ENCODE measurements at regions not wholly inside any gene's neighbourhood (a gene's known extent, or its start where the extent isn't known, plus 50 kb on each side); places are given as distances from the start of the nearest gene placed in this dataset.

- H3K4me3 ChIP-seq (replicated peaks in 1 of 3; ENCODE audit: low read depth in 2 of 3, low read length in 3 of 3), result no peak overlapping the region
- H3K79me2 ChIP-seq (ENCODE audit: insufficient read depth, low read length), result no peaks in the 10 kb centered on the region
- Mint-ChIP-seq H3K4me3 (no peak overlapping the region), H3K36me3 (no peaks in the 10 kb centered on the region), H3K4me1 (peaks cover 33% of the 10 kb centered on the region), H3K9me3 (peaks cover 0 to 4% (median 0%) of the 10 kb centered on the region in 7 donors), H3K27me3 (ENCODE audit: low read depth in 3 of 3) (peaks cover 0 to 8% (median 2%) of the 10 kb centered on the region in 3 donors), H3K27ac (no peak overlapping the region)
- no peaks in the 10 kb centered on the region for H3K9me3 ChIP-seq (replicated peaks in 1 of 2; ENCODE audit: control insufficient read depth in 1 of 2, insufficient read depth in 1 of 2, low read length in 2 of 2)
- no peak overlapping the region for H3K4me2 ChIP-seq (replicated peaks; ENCODE audit: extremely low read depth, low read length, poor library complexity, severe bottlenecking)
- H3K4me1 ChIP-seq (ENCODE audit: control insufficient read depth in 1 of 2, insufficient read depth in 2 of 2, low read length in 2 of 2), result peaks cover 25 to 32% of the 10 kb centered on the region in 2 donors
- H3K27ac ChIP-seq (ENCODE audit: low read depth in 1 of 2, low read length in 2 of 2), result no peak overlapping the region
- no peak overlapping the region for H3K9ac ChIP-seq (ENCODE audit: insufficient read depth, low read length, poor library complexity, severe bottlenecking)
- no peaks in the 10 kb centered on the region for H4K20me1 ChIP-seq (ENCODE audit: insufficient read depth, low read length)
- intact Hi-C loops (cut with micrococcal nuclease), result no loop called here
- H2AFZ ChIP-seq (ENCODE audit: insufficient read depth, low read depth, low read length, poor library complexity, severe bottlenecking), result no peak overlapping the region
- no peak for DNase-seq
- TF ChIP-seq, protein P1, sequence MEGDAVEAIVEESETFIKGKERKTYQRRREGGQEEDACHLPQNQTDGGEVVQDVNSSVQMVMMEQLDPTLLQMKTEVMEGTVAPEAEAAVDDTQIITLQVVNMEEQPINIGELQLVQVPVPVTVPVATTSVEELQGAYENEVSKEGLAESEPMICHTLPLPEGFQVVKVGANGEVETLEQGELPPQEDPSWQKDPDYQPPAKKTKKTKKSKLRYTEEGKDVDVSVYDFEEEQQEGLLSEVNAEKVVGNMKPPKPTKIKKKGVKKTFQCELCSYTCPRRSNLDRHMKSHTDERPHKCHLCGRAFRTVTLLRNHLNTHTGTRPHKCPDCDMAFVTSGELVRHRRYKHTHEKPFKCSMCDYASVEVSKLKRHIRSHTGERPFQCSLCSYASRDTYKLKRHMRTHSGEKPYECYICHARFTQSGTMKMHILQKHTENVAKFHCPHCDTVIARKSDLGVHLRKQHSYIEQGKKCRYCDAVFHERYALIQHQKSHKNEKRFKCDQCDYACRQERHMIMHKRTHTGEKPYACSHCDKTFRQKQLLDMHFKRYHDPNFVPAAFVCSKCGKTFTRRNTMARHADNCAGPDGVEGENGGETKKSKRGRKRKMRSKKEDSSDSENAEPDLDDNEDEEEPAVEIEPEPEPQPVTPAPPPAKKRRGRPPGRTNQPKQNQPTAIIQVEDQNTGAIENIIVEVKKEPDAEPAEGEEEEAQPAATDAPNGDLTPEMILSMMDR (IDR thresholded peaks at IDR 0.05), result no peak
- 91% methylated on average over 9 of the region's 14 CpGs for WGBS (ENCODE audit: insufficient coverage)
- no peaks in the 10 kb centered on the region for H3K27me3 ChIP-seq (ENCODE audit: control insufficient read depth in 2 of 2, insufficient read depth in 2 of 2, low read length in 2 of 2)
- no peaks in the 10 kb centered on the region for H3K36me3 ChIP-seq (replicated peaks in 1 of 2; ENCODE audit: control insufficient read depth in 1 of 2, insufficient read depth in 2 of 2, low read length in 2 of 2)
These were observed 176.5 kb upstream of the SPRED2 start for GRCh38 chr2:65608916-65609315.

- Histone ChIP-seq H3K4me1 (ENCODE audit: control insufficient read depth in 1 of 2, insufficient read depth in 2 of 2, low read length in 2 of 2) (peaks cover 25 to 32% of the 10 kb centered on the region in 2 donors), H3K27ac (ENCODE audit: low read depth in 1 of 2, low read length in 2 of 2) (no peak overlapping the region), H3K36me3 (replicated peaks in 1 of 2; ENCODE audit: control insufficient read depth in 1 of 2, insufficient read depth in 2 of 2, low read length in 2 of 2) (no peaks in the 10 kb centered on the region), H4K20me1 (ENCODE audit: insufficient read depth, low read length) (no peaks in the 10 kb centered on the region), H3K9me3 (replicated peaks in 1 of 2; ENCODE audit: control insufficient read depth in 1 of 2, insufficient read depth in 1 of 2, low read length in 2 of 2) (no peaks in the 10 kb centered on the region), H3K79me2 (ENCODE audit: insufficient read depth, low read length) (no peaks in the 10 kb centered on the region), H3K9ac (ENCODE audit: insufficient read depth, low read length, poor library complexity, severe bottlenecking) (no peak overlapping the region), H3K4me3 (replicated peaks in 1 of 3; ENCODE audit: low read depth in 2 of 3, low read length in 3 of 3) (no peak overlapping the region), H3K27me3 (ENCODE audit: control insufficient read depth in 2 of 2, insufficient read depth in 2 of 2, low read length in 2 of 2) (no peaks in the 10 kb centered on the region), H3K4me2 (replicated peaks; ENCODE audit: extremely low read depth, low read length, poor library complexity, severe bottlenecking) (no peak overlapping the region), H2AFZ (ENCODE audit: insufficient read depth, low read depth, low read length, poor library complexity, severe bottlenecking) (no peak overlapping the region)
- no peak overlapping the region for H3K4me3 Mint-ChIP-seq
- H3K36me3 Mint-ChIP-seq, result no peaks in the 10 kb centered on the region
- peaks cover 0 to 8% (median 2%) of the 10 kb centered on the region in 3 donors for H3K27me3 Mint-ChIP-seq (ENCODE audit: low read depth in 3 of 3)
- no peak for DNase-seq
- peaks cover 0 to 4% (median 0%) of the 10 kb centered on the region in 7 donors for H3K9me3 Mint-ChIP-seq
- 81% methylated on average over 4 of the region's 5 CpGs for WGBS (ENCODE audit: insufficient coverage)
- intact Hi-C loops (cut with micrococcal nuclease), result no loop called here
- TF ChIP-seq, protein P1 (IDR thresholded peaks at IDR 0.05), result no peak
- peaks cover 33% of the 10 kb centered on the region for H3K4me1 Mint-ChIP-seq
- no peak overlapping the region for H3K27ac Mint-ChIP-seq
These were observed 176.1 kb upstream of the SPRED2 start for GRCh38 chr2:65608466-65608865.

Data from CD14-positive monocyte (primary cell).